IMR-90 (cell line): ENCODE measurements at regions not wholly inside any gene's neighbourhood (a gene's known extent, or its start where the extent isn't known, plus 50 kb on each side); places are given as distances from the start of the nearest gene placed in this dataset.

Experiments used
- ATAC-seq: fragments of 200-7000 bp; cut with Tn5 transposase; 2 replicates; pipeline ENCODE4 v1.9.1; 2020; ENCODE audit warnings: low read depth, mild to moderate bottlenecking, moderate library complexity
- BruUV-seq: library from RNA; stranded (reverse); fragments of 400-500 nt; replicated peaks from 2 replicates; lab custom pipeline; 2021; lab: Mats Ljungman, UMichigan
- CTCF ChIA-PET: fragments of 300-600 bp; formaldehyde crosslinking; extraction: SDS; loops from one replicate; lab custom pipeline; 2021; ENCODE audit warnings: antibody characterized with exemption; lab: Yijun Ruan, JAX
- POLR2A ChIA-PET: fragments of 300-600 bp; sonication (Branson Sonifier 250); formaldehyde crosslinking; loops from one replicate; lab custom pipeline; 2022; ENCODE audit warnings: antibody characterized with exemption; ENCODE audit not compliant: unreplicated experiment; lab: Charles Lee
- DNase-seq: peaks from one replicate; pipeline ENCODE4 v3.0.0; 2013
- H2AFZ ChIP-seq: replicated peaks from 2 replicates; pipeline ENCODE3; 2013; ENCODE audit warnings: low read length, mild to moderate bottlenecking; ENCODE audit not compliant: poor library complexity
- H2AK5ac ChIP-seq: 2 replicates; pipeline ENCODE4 v1.6.1; 2013; ENCODE audit warnings: low read depth, low read length, inconsistent platforms
- H2AK9ac ChIP-seq: replicated peaks from 2 replicates; pipeline ENCODE3; 2013; ENCODE audit warnings: mild to moderate bottlenecking, low read depth, low read length, moderate library complexity; ENCODE audit not compliant: poor library complexity
- H2BK120ac ChIP-seq: 2 replicates; pipeline ENCODE4 v1.6.1; 2013; ENCODE audit warnings: low read depth, low read length, inconsistent platforms
- H2BK15ac ChIP-seq: 3 replicates; pipeline ENCODE4 v1.6.1; 2013; ENCODE audit warnings: low read depth, low read length, inconsistent platforms
- H2BK20ac ChIP-seq: 2 replicates; pipeline ENCODE4 v1.6.1; 2013; ENCODE audit warnings: low read depth, mild to moderate bottlenecking, inconsistent platforms, low read length, moderate library complexity
- H2BK5ac ChIP-seq: 2 replicates; pipeline ENCODE4 v1.6.1; 2013; ENCODE audit warnings: mild to moderate bottlenecking, low read depth, low read length, inconsistent platforms; ENCODE audit not compliant: poor library complexity, severe bottlenecking
- H3K14ac ChIP-seq: replicated peaks from 2 replicates; pipeline ENCODE4 v1.6.1; 2013; ENCODE audit warnings: low read depth, low read length, inconsistent platforms
- H3K18ac ChIP-seq: 2 replicates; pipeline ENCODE4 v1.6.1; 2013; ENCODE audit warnings: low read depth, low read length, control low read depth
- H3K23ac ChIP-seq: 2 replicates; pipeline ENCODE4 v1.6.1; 2013; ENCODE audit warnings: low read depth, low read length, inconsistent platforms
- H3K27ac ChIP-seq: 2 replicates; pipeline ENCODE4 v1.5.1; 2013; ENCODE audit warnings: mild to moderate bottlenecking, control low read depth, low read length; ENCODE audit not compliant: insufficient read depth
- H3K27me3 ChIP-seq: 2 replicates; pipeline ENCODE4 v1.6.1; 2013; ENCODE audit warnings: low read length; ENCODE audit not compliant: control insufficient read depth, insufficient read depth
- H3K36me3 ChIP-seq: 2 replicates; pipeline ENCODE4 v1.6.1; 2013; ENCODE audit warnings: low read length, mixed read lengths; ENCODE audit not compliant: control insufficient read depth, insufficient read depth
- H3K4ac ChIP-seq: 2 replicates; pipeline ENCODE4 v1.6.1; 2013; ENCODE audit warnings: low read depth, low read length, inconsistent platforms
- H3K4me1 ChIP-seq: 2 replicates; pipeline ENCODE4 v1.6.1; 2013; ENCODE audit warnings: low read length, mixed read lengths; ENCODE audit not compliant: control insufficient read depth, insufficient read depth
- H3K4me2 ChIP-seq: 2 replicates; pipeline ENCODE4 v1.6.1; 2013; ENCODE audit warnings: low read depth, mild to moderate bottlenecking, control low read depth, low read length, moderate library complexity
- H3K4me3 ChIP-seq: 2 replicates; pipeline ENCODE4 v1.5.1; 2013; ENCODE audit warnings: low read depth, mild to moderate bottlenecking, control low read depth, low read length, moderate library complexity; ENCODE audit not compliant: insufficient read depth
- H3K56ac ChIP-seq: 2 replicates; pipeline ENCODE4 v1.6.1; 2013; ENCODE audit warnings: low read length, inconsistent platforms; ENCODE audit not compliant: insufficient read depth; ENCODE audit errors: extremely low read depth
- H3K79me1 ChIP-seq, 2 experiments: 2 replicates each; pipeline ENCODE4 v1.6.1; 2013; ENCODE audit warnings: low read length in 2 of 2, inconsistent platforms in 1 of 2, low read depth in 1 of 2
- H3K9ac ChIP-seq: 2 replicates; pipeline ENCODE4 v1.6.1; 2013; ENCODE audit warnings: low read depth, low read length, control low read depth
- H3K9me1 ChIP-seq: 2 replicates; pipeline ENCODE4 v1.6.1; 2013; ENCODE audit warnings: low read length, inconsistent platforms; ENCODE audit not compliant: insufficient read depth
- H3K9me3 ChIP-seq: 2 replicates; pipeline ENCODE4 v1.6.1; 2013; ENCODE audit warnings: low read length; ENCODE audit not compliant: control insufficient read depth, insufficient read depth
- H4K20me1 ChIP-seq: 2 replicates; pipeline ENCODE4 v1.6.1; 2013; ENCODE audit warnings: low read length, inconsistent platforms; ENCODE audit not compliant: insufficient read depth
- H4K5ac ChIP-seq: 2 replicates; pipeline ENCODE4 v1.6.1; 2013; ENCODE audit warnings: mild to moderate bottlenecking, low read depth, low read length, control low read depth
- H4K8ac ChIP-seq, 2 experiments: 2 replicates each; pipeline ENCODE4 v1.6.1; 2013; ENCODE audit warnings: low read depth in 2 of 2, low read length in 2 of 2, control low read depth in 1 of 2, inconsistent platforms in 1 of 2
- H4K91ac ChIP-seq: 2 replicates; pipeline ENCODE4 v1.6.1; 2013; ENCODE audit warnings: low read depth, low read length, inconsistent platforms; ENCODE audit not compliant: insufficient read depth
- BHLHE40 ChIP-seq: fragments of 150-350 bp; IDR thresholded peaks from 2 replicates; pipeline ENCODE4 v1.6.1; 2016; ENCODE audit warnings: mild to moderate bottlenecking, low read depth, low read length
- CEBPB ChIP-seq: IDR thresholded peaks from 2 replicates; pipeline ENCODE4 v1.6.1; 2012; ENCODE audit warnings: low read depth, low read length, improper control_type of control experiment
- CHD1 ChIP-seq: IDR thresholded peaks from 2 replicates; pipeline ENCODE4 v1.6.1; 2012; ENCODE audit warnings: low read depth, low read length, improper control_type of control experiment
- FOS ChIP-seq: fragments of 150-350 bp; IDR thresholded peaks from 2 replicates; pipeline ENCODE4 v1.6.1; 2016; ENCODE audit warnings: low read depth, low read length
- MAFK ChIP-seq: IDR thresholded peaks from 2 replicates; pipeline ENCODE4 v1.6.1; 2012; ENCODE audit warnings: low read depth, low read length, improper control_type of control experiment
- MAZ ChIP-seq: IDR thresholded peaks from 2 replicates; pipeline ENCODE4 v1.6.1; 2012; ENCODE audit warnings: low read depth, mild to moderate bottlenecking, low read length, improper control_type of control experiment, moderate library complexity, borderline replicate concordance
- MXI1 ChIP-seq: IDR thresholded peaks from 2 replicates; pipeline ENCODE4 v1.6.1; 2012; ENCODE audit warnings: low read depth, mild to moderate bottlenecking, low read length, moderate library complexity, borderline replicate concordance
- NFE2L2 ChIP-seq: fragments of 150-350 bp; IDR thresholded peaks from 2 replicates; pipeline ENCODE4 v1.6.1; 2016; ENCODE audit warnings: low read depth, mild to moderate bottlenecking, low read length
- POLR2A ChIP-seq: IDR thresholded peaks from 2 replicates; pipeline ENCODE4 v1.6.1; 2012; ENCODE audit warnings: mild to moderate bottlenecking, low read depth, low read length
- RAD21 ChIP-seq: IDR thresholded peaks from 2 replicates; pipeline ENCODE4 v1.6.1; 2012; ENCODE audit warnings: low read length, improper control_type of control experiment
- RCOR1 ChIP-seq: IDR thresholded peaks from 2 replicates; pipeline ENCODE4 v1.6.1; 2012; ENCODE audit warnings: mild to moderate bottlenecking, low read length, improper control_type of control experiment; ENCODE audit not compliant: insufficient replicate concordance
- RFX5 ChIP-seq: IDR thresholded peaks from 2 replicates; pipeline ENCODE4 v1.8.0; 2012; ENCODE audit warnings: low read depth, mild to moderate bottlenecking, low read length, moderate library complexity
- SMC3 ChIP-seq: fragments of 150-350 bp; IDR thresholded peaks from 2 replicates; pipeline ENCODE4 v1.6.1; 2016; ENCODE audit warnings: low read depth, mild to moderate bottlenecking, antibody characterized with exemption, low read length, moderate library complexity
- USF2 ChIP-seq: fragments of 150-350 bp; IDR thresholded peaks from 2 replicates; pipeline ENCODE4 v1.6.1; 2017; ENCODE audit warnings: mild to moderate bottlenecking, antibody characterized with exemption, low read length, low read depth
- WGBS, 2 experiments: methylation state at CpG; one replicate each; pipeline versions ENCODE4 v1.1.5 to v1.1.7; 2013; ENCODE audit warnings: missing lambda C conversion rate in 2 of 2; ENCODE audit not compliant: insufficient read length in 1 of 2; ENCODE audit errors: extremely low coverage in 2 of 2; 5-methylcytosine and 5-hydroxymethylcytosine counted together
- dilution Hi-C: fragments of 300-500 bp; cut with HindIII; formaldehyde crosslinking; loops from one replicate; pipeline ENCODE4 v1.14.3; 2018; ENCODE audit warnings: low sequenced_read_pairs; ENCODE audit not compliant: unreplicated experiment
- in situ Hi-C: fragments of 300-500 bp; cut with MboI; formaldehyde crosslinking; loops from 3 replicates; pipeline ENCODE4 v1.14.3; 2019; ENCODE audit warnings: low sequenced_read_pairs, inconsistent platforms, mixed read lengths
- intact Hi-C: fragments of 100-400 bp; cut with micrococcal nuclease; formaldehyde crosslinking; loops from 2 replicates; pipeline ENCODE4 v1.10.0; 2022
- TF ChIP-seq, protein P1 (sequence below): fragments of 150-350 bp; IDR thresholded peaks from 2 replicates; pipeline ENCODE4 v1.6.1; 2016; ENCODE audit warnings: low read depth, mild to moderate bottlenecking, low read length, moderate library complexity, borderline replicate concordance
- TF ChIP-seq, protein P2 (sequence below): conservative IDR thresholded peaks from 2 replicates; pipeline ENCODE4 v1.5.1; 2012; ENCODE audit warnings: mild to moderate bottlenecking, low read depth, low read length, improper control_type of control experiment

DNA sequence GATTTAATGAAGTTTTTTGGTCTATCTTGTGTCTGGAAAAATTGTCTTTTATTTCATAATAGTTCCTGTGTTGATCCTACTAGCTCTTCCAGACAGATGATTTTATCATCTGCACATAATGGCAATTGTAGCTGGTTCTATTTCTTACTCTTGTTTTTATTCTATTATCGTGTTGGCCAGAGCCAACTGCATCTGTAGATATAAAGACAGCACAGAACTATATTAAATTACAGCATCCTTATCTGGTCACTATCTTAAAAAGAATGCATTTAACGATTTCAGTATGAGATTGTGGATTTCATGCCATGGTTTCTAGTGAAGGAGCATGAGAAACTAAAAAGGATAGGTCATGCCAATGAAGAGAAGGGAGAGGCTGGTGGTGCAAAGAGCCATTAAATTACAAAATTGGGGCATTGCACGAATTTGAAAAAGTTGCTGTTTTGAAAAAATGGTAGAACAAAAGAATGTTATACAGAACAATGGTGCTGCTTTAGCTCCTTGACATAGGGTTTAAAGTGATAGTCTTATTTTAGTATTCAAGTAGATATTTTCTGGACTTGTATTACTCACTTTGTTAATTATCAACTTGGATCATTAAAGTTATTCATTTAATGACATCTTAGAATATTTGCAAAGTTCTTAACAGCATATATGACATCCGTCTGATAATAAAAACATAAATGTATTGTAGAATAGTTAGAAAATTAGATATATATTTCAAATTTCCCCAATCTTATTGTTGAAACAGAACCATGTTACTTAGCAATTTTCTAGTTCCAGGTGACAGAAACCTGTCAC, 1250.3 kb downstream of the REEP3 start:
- ATAC-seq: no peak
- Histone ChIP-seq H3K27ac (no peak overlapping the region), H3K79me1 (no peaks in the 10 kb centered on the region), H3K18ac (no peak overlapping the region), H4K5ac (no peak overlapping the region), H3K4ac (no peak overlapping the region), H2AFZ (no peak overlapping the region), H3K14ac (no peak overlapping the region), H3K9me1 (no peaks in the 10 kb centered on the region), H4K8ac (no peak overlapping the region), H2BK15ac (no peak overlapping the region), H2AK5ac (no peak overlapping the region), H4K20me1 (no peaks in the 10 kb centered on the region), H3K9ac (no peak overlapping the region), H2BK20ac (no peak overlapping the region), H3K27me3 (no peaks in the 10 kb centered on the region), H2AK9ac (no peak overlapping the region), H3K9me3 (no peaks in the 10 kb centered on the region), H2BK120ac (no peak overlapping the region), H3K4me3 (no peak overlapping the region), H3K36me3 (no peaks in the 10 kb centered on the region), H4K91ac (no peak overlapping the region), H3K4me2 (no peak overlapping the region), H3K23ac (no peak overlapping the region), H3K4me1 (no peaks in the 10 kb centered on the region), H3K56ac (no peak overlapping the region), H2BK5ac (no peak overlapping the region)
- no TSS peak for BruUV-seq
- CTCF ChIA-PET: no interaction called here
- dilution Hi-C loops: no loop called here
- TF ChIP-seq BHLHE40 (no peak), POLR2A (no peak), NFE2L2 (no peak), USF2 (no peak), MXI1 (no peak), RCOR1 (no peak), MAFK (no peak), CEBPB (no peak), SMC3 (no peak), RAD21 (no peak), FOS (no peak), CHD1 (no peak), MAZ (no peak), RFX5 (no peak)
- TF ChIP-seq, protein P1, sequence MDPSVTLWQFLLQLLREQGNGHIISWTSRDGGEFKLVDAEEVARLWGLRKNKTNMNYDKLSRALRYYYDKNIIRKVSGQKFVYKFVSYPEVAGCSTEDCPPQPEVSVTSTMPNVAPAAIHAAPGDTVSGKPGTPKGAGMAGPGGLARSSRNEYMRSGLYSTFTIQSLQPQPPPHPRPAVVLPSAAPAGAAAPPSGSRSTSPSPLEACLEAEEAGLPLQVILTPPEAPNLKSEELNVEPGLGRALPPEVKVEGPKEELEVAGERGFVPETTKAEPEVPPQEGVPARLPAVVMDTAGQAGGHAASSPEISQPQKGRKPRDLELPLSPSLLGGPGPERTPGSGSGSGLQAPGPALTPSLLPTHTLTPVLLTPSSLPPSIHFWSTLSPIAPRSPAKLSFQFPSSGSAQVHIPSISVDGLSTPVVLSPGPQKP: no peak
- TF ChIP-seq, protein P2, sequence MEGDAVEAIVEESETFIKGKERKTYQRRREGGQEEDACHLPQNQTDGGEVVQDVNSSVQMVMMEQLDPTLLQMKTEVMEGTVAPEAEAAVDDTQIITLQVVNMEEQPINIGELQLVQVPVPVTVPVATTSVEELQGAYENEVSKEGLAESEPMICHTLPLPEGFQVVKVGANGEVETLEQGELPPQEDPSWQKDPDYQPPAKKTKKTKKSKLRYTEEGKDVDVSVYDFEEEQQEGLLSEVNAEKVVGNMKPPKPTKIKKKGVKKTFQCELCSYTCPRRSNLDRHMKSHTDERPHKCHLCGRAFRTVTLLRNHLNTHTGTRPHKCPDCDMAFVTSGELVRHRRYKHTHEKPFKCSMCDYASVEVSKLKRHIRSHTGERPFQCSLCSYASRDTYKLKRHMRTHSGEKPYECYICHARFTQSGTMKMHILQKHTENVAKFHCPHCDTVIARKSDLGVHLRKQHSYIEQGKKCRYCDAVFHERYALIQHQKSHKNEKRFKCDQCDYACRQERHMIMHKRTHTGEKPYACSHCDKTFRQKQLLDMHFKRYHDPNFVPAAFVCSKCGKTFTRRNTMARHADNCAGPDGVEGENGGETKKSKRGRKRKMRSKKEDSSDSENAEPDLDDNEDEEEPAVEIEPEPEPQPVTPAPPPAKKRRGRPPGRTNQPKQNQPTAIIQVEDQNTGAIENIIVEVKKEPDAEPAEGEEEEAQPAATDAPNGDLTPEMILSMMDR: no peak
- WGBS, 2 experiments: no CpG with 5 or more reads among the region's 4 CpGs
- intact Hi-C loops: no loop called here
- POLR2A ChIA-PET: no interaction called here
- no peak for DNase-seq
- in situ Hi-C loops: no loop called here
